Coronary artery (tissue), 2 donors: ENCODE measurements at regions not wholly inside any gene's neighbourhood (a gene's known extent, or its start where the extent isn't known, plus 50 kb on each side); places are given as distances from the start of the nearest gene placed in this dataset.
A peak's percentile ranks its signal among the peaks of the same experiment; 100 is the strongest.

Experiments used
- DNase-seq: peaks from one replicate; pipeline ENCODE4 v3.0.0-alpha.2; 2017; ENCODE audit warnings: low spot score
- H3K27ac ChIP-seq, 2 donors: fragments of 200-600 bp; sonication (generic); one replicate each; pipeline ENCODE4 v1.5.1; 2016 to 2019
- H3K4me3 ChIP-seq: fragments of 200-600 bp; sonication (generic); 2 replicates; pipeline ENCODE4 v1.5.1; 2016; ENCODE audit warnings: mild to moderate bottlenecking, moderate library complexity
- CTCF ChIP-seq: fragments of 200-600 bp; sonication (generic); IDR thresholded peaks from one replicate; pipeline ENCODE4 v1.5.1; 2019; ENCODE audit warnings: antibody characterized with exemption

DNA sequence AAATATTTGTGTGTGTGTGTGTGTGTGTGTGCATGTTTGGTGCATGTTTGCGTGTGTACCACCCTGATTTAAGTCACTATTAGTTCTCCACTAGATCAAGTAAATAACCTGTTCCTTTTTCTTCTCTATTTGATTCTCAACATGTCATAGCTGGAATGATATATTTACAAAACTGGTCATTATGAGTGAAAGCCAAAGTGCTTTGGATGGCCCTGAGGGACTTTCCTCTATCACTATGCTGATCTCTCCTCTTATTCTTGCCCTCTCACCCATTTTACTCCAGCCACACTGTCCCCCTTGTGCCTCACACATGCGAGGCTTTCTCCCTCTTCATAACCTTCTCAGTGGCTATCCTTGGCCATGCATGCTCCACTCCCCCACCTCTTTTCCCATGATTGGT, 144.6 kb upstream of the NMUR2 start:
- no peak for TF ChIP-seq CTCF
- no peak overlapping the region for H3K4me3 ChIP-seq
- no peak overlapping the region for H3K27ac ChIP-seq
- DNase-seq = no peak

GRCh38 chr5:152551061-152551460, 146.0 kb upstream of the NMUR2 start:
- DNase-seq = no peak
- no peak for TF ChIP-seq CTCF
- H3K4me3 ChIP-seq = no peak overlapping the region
- H3K27ac ChIP-seq = no peak overlapping the region

- no peak for DNase-seq
- TF ChIP-seq CTCF = no peak
- Histone ChIP-seq H3K27ac (no peak overlapping the region), H3K4me3 (no peak overlapping the region)
These were observed 151.7 kb upstream of the NMUR2 start for GRCh38 chr5:152556784-152557183.

DNA sequence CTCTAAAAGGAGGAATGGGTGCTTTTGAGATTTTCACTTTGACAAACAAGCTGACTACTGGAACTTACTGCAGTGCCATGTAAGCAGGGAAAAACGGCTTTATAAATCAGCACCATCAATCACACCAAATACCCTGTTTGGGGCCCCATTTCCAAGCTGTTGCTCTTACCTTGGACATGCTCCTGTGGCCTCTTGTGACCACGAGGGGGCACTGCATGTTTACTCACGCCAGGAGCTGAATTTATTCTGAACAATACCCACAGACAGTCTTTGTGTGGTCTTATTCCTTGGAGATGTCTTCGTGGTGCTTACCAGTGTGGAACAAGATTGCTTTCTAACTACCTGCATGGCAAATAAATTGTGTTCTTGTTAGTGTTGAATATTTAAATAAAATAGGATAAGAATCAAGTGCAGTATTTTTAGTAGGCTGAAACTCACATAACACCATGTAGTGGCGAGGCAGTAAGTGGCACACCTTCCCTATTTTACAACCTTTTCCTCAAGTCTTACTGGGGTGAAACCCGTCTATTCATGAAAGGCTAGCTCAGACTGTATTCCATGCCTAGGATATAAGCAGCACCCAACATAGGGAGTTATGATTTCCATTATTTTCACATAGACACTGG, 155.5 kb upstream of the NMUR2 start:
- Histone ChIP-seq H3K27ac (no peak overlapping the region), H3K4me3 (no peak overlapping the region)
- DNase-seq = no peak
- peak; percentile 73 for TF ChIP-seq CTCF

DNA sequence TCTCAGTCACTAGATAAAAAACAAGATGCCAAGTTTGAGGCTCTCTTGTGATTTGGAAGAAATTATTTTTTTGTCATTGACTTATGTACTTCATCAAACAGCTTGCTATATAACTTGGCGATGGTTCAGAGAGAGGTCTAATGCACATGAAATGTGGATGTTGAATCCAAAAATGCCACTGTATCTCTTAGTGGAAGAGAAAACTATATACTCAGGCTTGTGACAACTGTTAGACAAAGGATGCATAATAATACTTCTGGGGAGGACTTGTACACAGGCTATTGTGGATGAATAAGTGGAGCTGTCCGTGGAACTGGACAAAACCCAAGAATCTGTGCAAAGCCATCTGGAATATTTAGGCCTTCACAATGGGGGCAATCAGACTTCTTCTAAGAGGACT, 162.9 kb upstream of the NMUR2 start:
- DNase-seq = no peak
- TF ChIP-seq CTCF = no peak
- no peak overlapping the region for H3K4me3 ChIP-seq
- H3K27ac ChIP-seq = no peak overlapping the region

- no peak for TF ChIP-seq CTCF
- DNase-seq = no peak
- Histone ChIP-seq H3K4me3 (no peak overlapping the region), H3K27ac (no peak overlapping the region)
These were observed 167.7 kb upstream of the NMUR2 start for GRCh38 chr5:152572812-152573211.

DNA sequence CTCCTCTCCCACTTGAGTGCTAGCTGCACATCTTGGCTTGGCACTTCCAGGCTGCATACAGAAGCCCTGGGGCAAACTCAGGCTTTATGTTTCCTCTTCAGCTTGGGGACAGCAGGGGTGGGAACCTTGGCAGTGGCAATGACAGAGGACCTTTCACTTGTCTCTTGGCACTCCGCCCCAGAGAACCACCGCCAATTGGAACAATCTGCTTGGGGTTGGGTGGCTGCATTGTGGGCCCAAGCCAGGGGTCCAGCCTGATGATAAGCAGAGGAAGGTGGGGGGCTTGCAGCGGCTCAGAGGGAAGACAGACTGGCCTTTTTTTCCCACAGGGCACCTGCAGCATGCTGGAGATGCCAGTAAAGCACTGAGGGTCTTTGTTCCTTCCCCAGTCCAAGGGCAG, 179.0 kb upstream of the NMUR2 start:
- H3K4me3 ChIP-seq = no peak overlapping the region
- no peak for DNase-seq
- H3K27ac ChIP-seq = no peak overlapping the region
- TF ChIP-seq CTCF = no peak
